ENCODE measurements at regions not wholly inside any gene's neighbourhood (a gene's known extent, or its start where the extent isn't known, plus 50 kb on each side); places are given as distances from the start of the nearest gene placed in this dataset.

GRCh38 chr2:107681936-107682335 lies 144.8 kb upstream of the RGPD4 start:
- Histone ChIP-seq H3K4me1 (ENCODE audit: low read depth, poor library complexity, severe bottlenecking) (no peaks in the 10 kb centered on the region), H3K36me3 (ENCODE audit: insufficient read depth) (no peaks in the 10 kb centered on the region), H3K4me3 (IDR thresholded peaks at IDR 0.05; ENCODE audit: insufficient read depth, low read depth, low read length) (no peak overlapping the region), H3K4me2 (no peak overlapping the region), H3K27me3 (ENCODE audit: insufficient read depth, low read depth) (no peaks in the 10 kb centered on the region), H2AFZ (ENCODE audit: low read depth) (no peak overlapping the region), H3K9ac (no peak overlapping the region), H3K79me2 (ENCODE audit: insufficient read depth, low read depth) (no peaks in the 10 kb centered on the region), H3K27ac (no peak overlapping the region), H4K20me1 (ENCODE audit: insufficient read depth) (no peaks in the 10 kb centered on the region)
- TF ChIP-seq, protein P1, sequence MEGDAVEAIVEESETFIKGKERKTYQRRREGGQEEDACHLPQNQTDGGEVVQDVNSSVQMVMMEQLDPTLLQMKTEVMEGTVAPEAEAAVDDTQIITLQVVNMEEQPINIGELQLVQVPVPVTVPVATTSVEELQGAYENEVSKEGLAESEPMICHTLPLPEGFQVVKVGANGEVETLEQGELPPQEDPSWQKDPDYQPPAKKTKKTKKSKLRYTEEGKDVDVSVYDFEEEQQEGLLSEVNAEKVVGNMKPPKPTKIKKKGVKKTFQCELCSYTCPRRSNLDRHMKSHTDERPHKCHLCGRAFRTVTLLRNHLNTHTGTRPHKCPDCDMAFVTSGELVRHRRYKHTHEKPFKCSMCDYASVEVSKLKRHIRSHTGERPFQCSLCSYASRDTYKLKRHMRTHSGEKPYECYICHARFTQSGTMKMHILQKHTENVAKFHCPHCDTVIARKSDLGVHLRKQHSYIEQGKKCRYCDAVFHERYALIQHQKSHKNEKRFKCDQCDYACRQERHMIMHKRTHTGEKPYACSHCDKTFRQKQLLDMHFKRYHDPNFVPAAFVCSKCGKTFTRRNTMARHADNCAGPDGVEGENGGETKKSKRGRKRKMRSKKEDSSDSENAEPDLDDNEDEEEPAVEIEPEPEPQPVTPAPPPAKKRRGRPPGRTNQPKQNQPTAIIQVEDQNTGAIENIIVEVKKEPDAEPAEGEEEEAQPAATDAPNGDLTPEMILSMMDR (conservative IDR thresholded peaks at IDR 0.05; ENCODE audit: low read depth, low read length) = no peak

- H3K4me1 ChIP-seq (ENCODE audit: low read depth, poor library complexity, severe bottlenecking) = no peaks in the 10 kb centered on the region
- no peak overlapping the region for H3K4me3 ChIP-seq (IDR thresholded peaks at IDR 0.05; ENCODE audit: insufficient read depth, low read depth, low read length)
- TF ChIP-seq, protein P1 (conservative IDR thresholded peaks at IDR 0.05; ENCODE audit: low read depth, low read length) = no peak
- no peaks in the 10 kb centered on the region for H4K20me1 ChIP-seq (ENCODE audit: insufficient read depth)
- no peak overlapping the region for H3K9ac ChIP-seq
- H3K36me3 ChIP-seq (ENCODE audit: insufficient read depth) = no peaks in the 10 kb centered on the region
- H3K79me2 ChIP-seq (ENCODE audit: insufficient read depth, low read depth) = no peaks in the 10 kb centered on the region
- no peak overlapping the region for H3K27ac ChIP-seq
- H2AFZ ChIP-seq (ENCODE audit: low read depth) = no peak overlapping the region
- H3K27me3 ChIP-seq (ENCODE audit: insufficient read depth, low read depth) = no peaks in the 10 kb centered on the region
- no peak overlapping the region for H3K4me2 ChIP-seq
Observed at GRCh38 chr2:107684421-107684820, 142.3 kb upstream of the RGPD4 start.

DNA sequence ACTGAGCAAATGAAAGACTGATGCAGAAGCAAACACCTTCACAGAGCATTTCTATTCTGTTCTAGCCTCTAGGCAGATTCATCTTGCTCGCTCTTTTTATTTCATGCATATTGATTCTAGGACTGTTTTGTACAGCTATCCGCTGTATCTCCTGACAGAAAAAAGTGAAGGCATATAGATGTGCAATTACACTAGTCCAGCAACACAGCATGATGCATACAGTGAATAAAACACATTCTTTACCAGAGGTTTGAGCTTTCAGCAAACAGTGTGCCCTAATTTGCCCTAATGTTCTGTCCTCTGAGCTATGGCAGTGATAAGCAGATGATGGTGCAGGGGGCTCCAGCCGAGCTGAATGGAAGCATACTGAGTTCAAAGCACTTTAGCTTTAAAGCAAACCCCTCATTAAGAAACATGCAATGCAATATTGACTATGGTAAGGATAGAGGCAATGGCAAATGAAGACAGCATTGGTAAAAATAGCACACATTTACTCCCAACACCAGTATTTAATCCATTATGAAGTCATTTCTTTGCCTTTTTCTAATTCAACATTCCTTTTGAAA lies 141.2 kb upstream of the RGPD4 start:
- H3K79me2 ChIP-seq (ENCODE audit: insufficient read depth, low read depth) = no peaks in the 10 kb centered on the region
- no peak overlapping the region for H3K4me3 ChIP-seq (IDR thresholded peaks at IDR 0.05; ENCODE audit: insufficient read depth, low read depth, low read length)
- H3K4me1 ChIP-seq (ENCODE audit: low read depth, poor library complexity, severe bottlenecking) = no peaks in the 10 kb centered on the region
- no peak overlapping the region for H3K27ac ChIP-seq
- H4K20me1 ChIP-seq (ENCODE audit: insufficient read depth) = no peaks in the 10 kb centered on the region
- no peak overlapping the region for H2AFZ ChIP-seq (ENCODE audit: low read depth)
- no peaks in the 10 kb centered on the region for H3K36me3 ChIP-seq (ENCODE audit: insufficient read depth)
- H3K9ac ChIP-seq = no peak overlapping the region
- TF ChIP-seq, protein P1 (conservative IDR thresholded peaks at IDR 0.05; ENCODE audit: low read depth, low read length) = no peak
- no peak overlapping the region for H3K4me2 ChIP-seq
- no peaks in the 10 kb centered on the region for H3K27me3 ChIP-seq (ENCODE audit: insufficient read depth, low read depth)

- TF ChIP-seq, protein P1 (conservative IDR thresholded peaks at IDR 0.05; ENCODE audit: low read depth, low read length) = no peak
- Histone ChIP-seq H3K4me1 (ENCODE audit: low read depth, poor library complexity, severe bottlenecking) (no peaks in the 10 kb centered on the region), H2AFZ (ENCODE audit: low read depth) (no peak overlapping the region), H3K9ac (no peak overlapping the region), H3K4me2 (no peak overlapping the region), H3K27ac (no peak overlapping the region), H3K27me3 (ENCODE audit: insufficient read depth, low read depth) (no peaks in the 10 kb centered on the region), H3K79me2 (ENCODE audit: insufficient read depth, low read depth) (no peaks in the 10 kb centered on the region), H3K4me3 (IDR thresholded peaks at IDR 0.05; ENCODE audit: insufficient read depth, low read depth, low read length) (no peak overlapping the region), H3K36me3 (ENCODE audit: insufficient read depth) (no peaks in the 10 kb centered on the region), H4K20me1 (ENCODE audit: insufficient read depth) (no peaks in the 10 kb centered on the region)
Observed at GRCh38 chr2:107687073-107687472, 139.6 kb upstream of the RGPD4 start.
